ENCODE measurements at regions not wholly inside any gene's neighbourhood (a gene's known extent, or its start where the extent isn't known, plus 50 kb on each side); places are given as distances from the start of the nearest gene placed in this dataset.

DNA sequence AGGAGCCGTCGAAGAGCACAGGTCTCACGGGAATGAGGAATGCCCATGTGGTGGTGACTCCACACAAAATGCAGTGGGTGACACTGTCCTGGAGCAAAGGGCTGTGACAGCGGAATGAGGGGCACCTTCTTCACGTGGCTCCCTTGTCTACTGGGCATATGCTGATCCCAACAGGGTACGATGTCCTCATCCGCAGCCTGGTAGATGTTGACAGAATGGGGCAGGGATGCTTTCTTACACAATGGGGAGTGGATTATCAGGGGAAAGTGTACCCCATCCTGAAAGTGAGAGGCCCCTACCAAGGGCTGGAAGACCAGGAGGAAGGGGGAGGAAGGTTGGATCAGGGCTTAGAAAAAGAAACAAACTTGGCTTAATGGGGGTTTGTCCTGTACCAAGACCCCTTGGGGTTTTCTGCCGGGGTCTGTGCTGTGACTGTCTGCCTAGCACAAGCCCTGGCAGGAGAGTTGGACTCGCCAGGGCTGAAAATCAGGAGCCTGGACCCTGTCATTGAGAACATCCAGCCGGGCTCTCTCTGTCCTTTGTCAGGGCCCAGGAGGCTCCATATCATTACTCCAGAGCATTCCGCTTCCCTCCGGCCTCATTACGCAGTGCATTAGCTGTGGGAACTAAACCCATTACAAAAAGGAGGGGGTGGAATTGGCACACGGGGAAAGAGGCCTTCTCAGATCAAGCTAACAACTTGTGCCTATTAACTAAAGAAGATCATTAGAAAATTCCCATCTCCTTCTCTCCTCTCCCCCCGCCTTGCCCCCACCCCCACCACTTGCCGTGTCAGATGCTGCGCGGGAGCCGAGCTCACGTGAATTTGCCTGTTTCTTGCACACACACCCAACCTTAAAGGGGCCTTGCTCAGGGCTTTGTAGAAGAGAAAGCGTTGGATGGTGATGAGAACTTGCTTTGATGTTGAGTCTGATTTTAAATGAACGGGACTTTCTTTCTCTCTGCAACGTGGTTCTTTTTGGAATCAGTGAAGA lies 171.8 kb upstream of the PARP11 start:
- no peak for TF ChIP-seq POLR2A (IDR thresholded peaks at IDR 0.05; ENCODE audit: low read depth, low read length)
- TF ChIP-seq EZH2 (IDR thresholded peaks at IDR 0.05; ENCODE audit: borderline replicate concordance, low read depth, low read length, severe bottlenecking): no peak
- TF ChIP-seq POLR2AphosphoS5 (IDR thresholded peaks at IDR 0.05; ENCODE audit: insufficient read depth, low read depth, low read length): no peak
- TF ChIP-seq, protein P1, sequence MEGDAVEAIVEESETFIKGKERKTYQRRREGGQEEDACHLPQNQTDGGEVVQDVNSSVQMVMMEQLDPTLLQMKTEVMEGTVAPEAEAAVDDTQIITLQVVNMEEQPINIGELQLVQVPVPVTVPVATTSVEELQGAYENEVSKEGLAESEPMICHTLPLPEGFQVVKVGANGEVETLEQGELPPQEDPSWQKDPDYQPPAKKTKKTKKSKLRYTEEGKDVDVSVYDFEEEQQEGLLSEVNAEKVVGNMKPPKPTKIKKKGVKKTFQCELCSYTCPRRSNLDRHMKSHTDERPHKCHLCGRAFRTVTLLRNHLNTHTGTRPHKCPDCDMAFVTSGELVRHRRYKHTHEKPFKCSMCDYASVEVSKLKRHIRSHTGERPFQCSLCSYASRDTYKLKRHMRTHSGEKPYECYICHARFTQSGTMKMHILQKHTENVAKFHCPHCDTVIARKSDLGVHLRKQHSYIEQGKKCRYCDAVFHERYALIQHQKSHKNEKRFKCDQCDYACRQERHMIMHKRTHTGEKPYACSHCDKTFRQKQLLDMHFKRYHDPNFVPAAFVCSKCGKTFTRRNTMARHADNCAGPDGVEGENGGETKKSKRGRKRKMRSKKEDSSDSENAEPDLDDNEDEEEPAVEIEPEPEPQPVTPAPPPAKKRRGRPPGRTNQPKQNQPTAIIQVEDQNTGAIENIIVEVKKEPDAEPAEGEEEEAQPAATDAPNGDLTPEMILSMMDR (IDR thresholded peaks at IDR 0.05; ENCODE audit: extremely low read depth in 1 of 2, insufficient read depth in 1 of 2, low read depth in 1 of 2, low read length in 2 of 2): no peak
- no peak for TF ChIP-seq MYC (IDR thresholded peaks at IDR 0.05; ENCODE audit: low read depth, low read length)
- TF ChIP-seq GATA2 (IDR thresholded peaks at IDR 0.05; ENCODE audit: insufficient read depth, insufficient read length, low read depth, low read length): no peak

Data from endothelial cell of umbilical vein (primary cell).